Stomach (tissue), 4 donors: ENCODE measurements at regions not wholly inside any gene's neighbourhood (a gene's known extent, or its start where the extent isn't known, plus 50 kb on each side); places are given as distances from the start of the nearest gene placed in this dataset.

Experiments used
- POLR2A ChIP-seq, 4 donors: fragments of 450-650 bp; IDR thresholded peaks; one replicate each; pipeline ENCODE4 v1.6.1; 2016; ENCODE audit warnings: antibody characterized with exemption in 4 of 4, control low read depth in 2 of 4, mild to moderate bottlenecking in 1 of 4, moderate library complexity in 1 of 4
- TF ChIP-seq, protein P1 (sequence below), 7 experiments: fragments of 450-650 bp in 4 of 7; fragments of 200-600 bp in 3 of 7; sonication (generic) in 3 of 7; IDR thresholded peaks; one replicate each; pipeline ENCODE4 v1.5.1; 2016 to 2019; ENCODE audit warnings: antibody characterized with exemption in 7 of 7, control low read depth in 2 of 7, mild to moderate bottlenecking in 1 of 7

DNA sequence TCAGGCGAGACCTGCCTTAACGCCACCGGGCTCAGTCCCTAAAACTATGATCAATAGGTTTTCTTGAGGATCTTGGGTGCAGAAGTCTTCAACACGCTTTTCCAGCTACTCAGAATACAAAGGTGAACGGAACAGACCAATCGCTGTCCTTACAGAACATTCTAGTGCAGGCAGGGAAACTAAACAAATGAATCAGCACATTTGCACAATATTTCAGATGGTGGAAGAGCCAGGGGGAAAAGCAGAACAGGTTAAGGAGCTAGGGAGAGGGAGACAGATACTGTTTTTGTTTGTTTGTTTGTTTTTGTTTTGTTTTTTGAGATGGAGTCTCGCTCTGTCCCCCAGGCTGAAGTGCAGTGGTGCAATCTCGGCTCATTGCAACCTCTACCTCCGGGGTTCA, 271.1 kb downstream of the TFAP2C start:
- no peak for TF ChIP-seq POLR2A (IDR thresholded peaks at IDR 0.05)
- TF ChIP-seq, protein P1, sequence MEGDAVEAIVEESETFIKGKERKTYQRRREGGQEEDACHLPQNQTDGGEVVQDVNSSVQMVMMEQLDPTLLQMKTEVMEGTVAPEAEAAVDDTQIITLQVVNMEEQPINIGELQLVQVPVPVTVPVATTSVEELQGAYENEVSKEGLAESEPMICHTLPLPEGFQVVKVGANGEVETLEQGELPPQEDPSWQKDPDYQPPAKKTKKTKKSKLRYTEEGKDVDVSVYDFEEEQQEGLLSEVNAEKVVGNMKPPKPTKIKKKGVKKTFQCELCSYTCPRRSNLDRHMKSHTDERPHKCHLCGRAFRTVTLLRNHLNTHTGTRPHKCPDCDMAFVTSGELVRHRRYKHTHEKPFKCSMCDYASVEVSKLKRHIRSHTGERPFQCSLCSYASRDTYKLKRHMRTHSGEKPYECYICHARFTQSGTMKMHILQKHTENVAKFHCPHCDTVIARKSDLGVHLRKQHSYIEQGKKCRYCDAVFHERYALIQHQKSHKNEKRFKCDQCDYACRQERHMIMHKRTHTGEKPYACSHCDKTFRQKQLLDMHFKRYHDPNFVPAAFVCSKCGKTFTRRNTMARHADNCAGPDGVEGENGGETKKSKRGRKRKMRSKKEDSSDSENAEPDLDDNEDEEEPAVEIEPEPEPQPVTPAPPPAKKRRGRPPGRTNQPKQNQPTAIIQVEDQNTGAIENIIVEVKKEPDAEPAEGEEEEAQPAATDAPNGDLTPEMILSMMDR (IDR thresholded peaks at IDR 0.05), result no peak
